Activated T-cell treated with anti-CD3 and anti-CD28 coated beads, Interleukin-2, amount 50 U/mL, for 24 hours (primary cell): ENCODE measurements at regions not wholly inside any gene's neighbourhood (a gene's known extent, or its start where the extent isn't known, plus 50 kb on each side); places are given as distances from the start of the nearest gene placed in this dataset.
"Not testable (repeated sequence)": the region's sequence is repeated elsewhere in the genome, so short reads cannot be mapped to it uniquely, and the experiment has no call there.

Source experiments
- DNase-seq: peaks from one replicate; pipeline ENCODE4 v3.0.0-alpha.2; 2020
- H3K27ac Mint-ChIP-seq: 2 replicates; pipeline ENCODE4 v1.8.0; 2020; ENCODE audit warnings: mild to moderate bottlenecking, mixed read lengths
- H3K27me3 Mint-ChIP-seq: 2 replicates; pipeline ENCODE4 v1.8.0; 2020; ENCODE audit warnings: mixed read lengths
- H3K36me3 Mint-ChIP-seq: 2 replicates; pipeline ENCODE4 v1.8.0; 2020; ENCODE audit warnings: low read depth, mixed read lengths
- H3K4me1 Mint-ChIP-seq: 2 replicates; pipeline ENCODE4 v1.8.0; 2020; ENCODE audit warnings: low read depth, mixed read lengths
- H3K4me3 Mint-ChIP-seq: 2 replicates; pipeline ENCODE4 v1.8.0; 2020; ENCODE audit warnings: mild to moderate bottlenecking, moderate library complexity, mixed read lengths
- H3K9me3 Mint-ChIP-seq: 2 replicates; pipeline ENCODE4 v1.8.0; 2020; ENCODE audit warnings: mixed read lengths

GRCh38 chrX:106220177-106220576, 52.1 kb downstream of the PWWP3B start:
- H3K4me1 Mint-ChIP-seq = no peaks in the 10 kb centered on the region

GRCh38 chrX:106243376-106243775, 75.3 kb downstream of the PWWP3B start:
- H3K36me3 Mint-ChIP-seq = no peaks in the 10 kb centered on the region
- no peak for DNase-seq
- H3K9me3 Mint-ChIP-seq = no peaks in the 10 kb centered on the region
- H3K4me1 Mint-ChIP-seq = no peaks in the 10 kb centered on the region
- no peak overlapping the region for H3K27ac Mint-ChIP-seq
- H3K27me3 Mint-ChIP-seq = peaks cover 4% of the 10 kb centered on the region
- no peak overlapping the region for H3K4me3 Mint-ChIP-seq

More at GRCh38 chrX:106220177-106220576, 52.1 kb downstream of the PWWP3B start:
- H3K4me3 Mint-ChIP-seq = no peak overlapping the region
- peaks cover 22% of the 10 kb centered on the region for H3K27me3 Mint-ChIP-seq
- H3K27ac Mint-ChIP-seq = no peak overlapping the region
- no peaks in the 10 kb centered on the region for H3K9me3 Mint-ChIP-seq
- DNase-seq = no peak
- H3K36me3 Mint-ChIP-seq = no peaks in the 10 kb centered on the region

GRCh38 chrX:106246511-106246910, 78.4 kb downstream of the PWWP3B start:
- Mint-ChIP-seq H3K9me3 (no peaks in the 10 kb centered on the region), H3K4me3 (no peak overlapping the region), H3K36me3 (no peaks in the 10 kb centered on the region), H3K27me3 (peaks cover 3% of the 10 kb centered on the region), H3K4me1 (no peaks in the 10 kb centered on the region), H3K27ac (no peak overlapping the region)
- DNase-seq = no peak

DNA sequence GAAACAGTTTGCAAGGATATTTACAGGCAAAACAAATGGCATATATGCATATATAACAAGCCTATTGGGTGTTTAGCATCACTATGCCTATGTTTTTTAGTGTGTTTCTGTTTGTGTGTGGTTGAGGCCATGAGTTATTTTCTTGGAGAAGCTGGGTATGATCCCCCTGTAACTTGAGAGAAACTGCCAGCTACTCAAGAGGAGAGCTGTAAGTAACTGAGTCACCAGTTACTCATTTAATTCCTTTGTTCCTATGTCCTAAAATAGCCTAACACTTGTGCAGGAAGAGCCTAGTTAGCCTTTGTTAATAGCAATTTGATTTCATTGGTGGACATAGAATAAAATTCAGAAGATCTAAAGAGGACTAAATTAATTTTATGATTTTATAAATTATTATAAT, 79.1 kb downstream of the PWWP3B start:
- Mint-ChIP-seq H3K4me3 (no peak overlapping the region), H3K27ac (no peak overlapping the region), H3K27me3 (peaks cover 3% of the 10 kb centered on the region), H3K4me1 (no peaks in the 10 kb centered on the region), H3K9me3 (no peaks in the 10 kb centered on the region), H3K36me3 (no peaks in the 10 kb centered on the region)
- no peak for DNase-seq

GRCh38 chrX:106249706-106250379, 81.7 kb downstream of the PWWP3B start:
- Mint-ChIP-seq H3K4me1 (no peaks in the 10 kb centered on the region), H3K4me3 (no peak overlapping the region), H3K27ac (no peak overlapping the region), H3K9me3 (no peaks in the 10 kb centered on the region), H3K36me3 (no peaks in the 10 kb centered on the region), H3K27me3 (peaks cover 3% of the 10 kb centered on the region)
- no peak for DNase-seq

- peaks cover 15% of the 10 kb centered on the region for H3K27me3 Mint-ChIP-seq
- H3K4me1 Mint-ChIP-seq = no peaks in the 10 kb centered on the region
- no peaks in the 10 kb centered on the region for H3K36me3 Mint-ChIP-seq
- no peaks in the 10 kb centered on the region for H3K9me3 Mint-ChIP-seq
- no peak overlapping the region for H3K4me3 Mint-ChIP-seq
- no peak overlapping the region for H3K27ac Mint-ChIP-seq
- DNase-seq = no peak
Measured at GRCh38 chrX:106263817-106264216, 95.7 kb downstream of the PWWP3B start.

DNA sequence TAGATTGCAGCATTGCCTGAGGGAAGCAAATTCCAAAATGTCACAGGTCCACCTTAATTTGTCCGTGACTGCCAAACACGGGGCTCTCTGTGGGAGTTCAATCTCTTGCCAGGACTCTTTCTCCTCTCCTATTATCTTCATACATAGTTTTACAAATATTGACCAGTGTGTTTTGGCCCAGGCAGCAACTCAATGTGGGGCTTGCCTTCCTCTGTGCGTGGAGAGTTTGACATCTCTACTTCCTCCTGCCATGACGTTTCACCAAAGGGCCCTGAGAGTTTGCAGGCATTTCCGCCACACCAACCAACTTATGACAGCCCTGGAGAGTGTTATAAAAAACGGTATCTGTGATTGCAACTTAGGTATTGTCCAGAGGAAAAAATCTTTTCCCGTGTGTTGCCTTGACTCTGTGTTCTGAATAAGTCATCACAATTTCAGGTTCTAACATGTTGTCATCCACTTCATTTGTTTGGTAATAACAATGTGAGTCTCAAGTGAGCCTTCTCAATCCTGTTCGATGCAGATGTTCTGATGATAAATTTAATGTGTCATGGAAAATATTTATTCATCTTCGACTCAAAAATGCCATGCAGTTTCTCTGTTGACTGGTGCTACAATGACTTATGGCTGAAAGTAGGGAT, 106.0 kb downstream of the PWWP3B start:
- H3K9me3 Mint-ChIP-seq, H3K36me3 Mint-ChIP-seq, H3K4me3 Mint-ChIP-seq, H3K27me3 Mint-ChIP-seq, DNase-seq, H3K4me1 Mint-ChIP-seq, H3K27ac Mint-ChIP-seq: not testable (repeated sequence)

DNA sequence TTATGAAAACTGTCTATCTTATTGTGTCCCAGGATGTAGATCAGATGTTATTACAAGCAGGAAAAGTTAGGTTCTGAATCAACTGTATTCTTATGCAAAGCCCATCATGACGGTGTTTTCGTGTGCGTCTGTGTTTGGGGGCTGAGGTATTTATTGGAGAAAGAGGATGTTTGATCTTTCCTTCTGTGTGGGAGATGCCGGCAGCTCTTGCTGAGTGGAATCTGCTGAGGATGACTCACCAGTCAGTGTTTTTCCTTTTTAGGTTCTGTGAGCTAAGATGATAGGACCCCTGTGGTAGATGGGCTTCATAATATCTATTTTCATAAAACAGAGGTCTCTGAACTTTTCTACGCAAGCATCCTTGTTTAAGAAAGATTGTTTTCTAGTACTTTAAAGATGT, 107.1 kb downstream of the PWWP3B start:
- not testable (repeated sequence) for H3K4me1 Mint-ChIP-seq, DNase-seq, H3K4me3 Mint-ChIP-seq, H3K36me3 Mint-ChIP-seq, H3K27me3 Mint-ChIP-seq, H3K27ac Mint-ChIP-seq, H3K9me3 Mint-ChIP-seq

- H3K4me3 Mint-ChIP-seq = no peak overlapping the region
- no peak for DNase-seq
- H3K36me3 Mint-ChIP-seq = no peaks in the 10 kb centered on the region
- H3K27me3 Mint-ChIP-seq = peaks cover 35% of the 10 kb centered on the region
- H3K4me1 Mint-ChIP-seq = no peaks in the 10 kb centered on the region
- no peaks in the 10 kb centered on the region for H3K9me3 Mint-ChIP-seq
- H3K27ac Mint-ChIP-seq = no peak overlapping the region
Measured at GRCh38 chrX:106278951-106279350, 110.8 kb downstream of the PWWP3B start.

GRCh38 chrX:106281383-106281782, 113.3 kb downstream of the PWWP3B start:
- Mint-ChIP-seq H3K4me3 (no peak overlapping the region), H3K36me3 (no peaks in the 10 kb centered on the region), H3K27me3 (peaks cover 49% of the 10 kb centered on the region), H3K9me3 (no peaks in the 10 kb centered on the region), H3K27ac (no peak overlapping the region), H3K4me1 (no peaks in the 10 kb centered on the region)
- no peak for DNase-seq

DNA sequence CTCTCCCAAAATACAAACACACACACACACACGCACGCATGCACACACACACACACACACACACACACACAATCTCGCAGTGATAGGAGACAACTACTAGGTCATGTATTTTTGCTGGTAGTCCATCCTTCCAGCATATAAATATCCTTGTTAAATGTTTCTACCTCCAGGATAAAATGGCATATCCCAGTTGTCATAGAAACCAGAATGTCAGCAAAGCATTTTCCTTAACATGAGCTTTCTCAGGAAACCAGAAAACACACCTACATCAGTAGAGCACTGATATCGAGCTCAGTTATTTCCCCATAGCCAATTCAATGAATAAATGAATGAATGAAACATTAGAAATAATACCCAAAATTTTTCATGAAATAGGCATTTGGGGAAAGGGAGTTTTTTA, 115.7 kb downstream of the PWWP3B start:
- H3K4me1 Mint-ChIP-seq = no peaks in the 10 kb centered on the region
- H3K4me3 Mint-ChIP-seq = no peak overlapping the region
- H3K36me3 Mint-ChIP-seq = no peaks in the 10 kb centered on the region
- H3K27ac Mint-ChIP-seq = no peak overlapping the region
- H3K9me3 Mint-ChIP-seq = no peaks in the 10 kb centered on the region
- DNase-seq = no peak
- H3K27me3 Mint-ChIP-seq = peaks cover 46% of the 10 kb centered on the region

DNA sequence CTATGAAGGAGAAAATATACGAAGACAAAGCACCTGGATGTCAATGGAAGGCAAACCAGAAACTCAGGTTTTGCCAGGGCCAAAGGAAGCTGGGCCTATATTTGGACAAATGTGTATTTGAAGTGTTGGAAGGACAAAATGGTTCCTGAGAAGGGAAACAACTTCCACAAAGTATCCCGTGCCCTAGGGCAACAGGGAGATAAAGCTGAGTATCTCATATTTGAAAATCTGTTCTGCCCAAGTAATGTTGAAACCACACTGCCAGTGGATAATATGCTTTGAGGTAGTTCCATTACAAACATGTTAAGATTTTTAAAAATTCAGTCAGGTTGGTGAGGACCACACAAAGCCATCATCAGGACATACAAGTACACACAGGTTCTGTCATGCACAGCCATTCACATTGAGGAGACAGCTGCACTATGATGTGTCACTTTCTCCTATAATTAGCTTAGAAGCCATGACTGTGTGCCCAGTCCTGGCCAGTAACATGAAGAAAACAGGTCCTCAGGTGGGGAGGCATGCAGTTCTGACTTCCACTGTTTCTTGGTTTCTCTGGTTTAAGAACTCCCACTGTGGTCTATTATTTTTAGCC, 116.4 kb downstream of the PWWP3B start:
- Mint-ChIP-seq H3K27me3 (peaks cover 42% of the 10 kb centered on the region), H3K4me3 (no peak overlapping the region), H3K27ac (no peak overlapping the region), H3K4me1 (no peaks in the 10 kb centered on the region), H3K9me3 (no peaks in the 10 kb centered on the region), H3K36me3 (no peaks in the 10 kb centered on the region)
- no peak for DNase-seq

DNA sequence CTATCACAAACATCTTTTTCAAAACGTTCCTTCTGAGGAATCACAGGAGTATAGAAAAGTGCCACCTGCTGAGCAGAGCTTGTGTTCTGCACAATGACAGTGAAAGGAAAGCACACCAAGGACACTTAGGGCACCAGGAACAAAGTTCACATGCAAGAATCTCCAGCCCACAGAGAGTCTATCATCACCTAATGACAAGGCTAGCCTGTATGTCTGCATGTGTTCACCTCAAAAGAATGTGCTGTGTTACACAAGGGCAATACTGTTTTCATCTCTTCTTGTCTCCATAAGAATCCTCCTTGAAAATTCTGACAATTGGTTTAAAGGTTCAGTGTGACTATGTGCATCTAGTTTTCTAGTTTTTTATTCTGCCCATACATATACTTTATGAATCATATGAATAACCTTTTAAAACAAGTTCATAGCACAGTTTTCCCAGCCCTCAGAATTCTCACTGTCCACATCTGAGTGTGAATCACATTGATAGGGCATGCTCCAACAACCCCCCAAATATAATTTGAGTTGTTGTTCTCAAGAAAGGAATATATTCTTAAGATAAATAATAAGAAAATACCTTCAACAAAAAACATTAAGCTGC, 118.0 kb downstream of the PWWP3B start:
- H3K27ac Mint-ChIP-seq = no peak overlapping the region
- H3K27me3 Mint-ChIP-seq = peaks cover 30% of the 10 kb centered on the region
- H3K4me3 Mint-ChIP-seq = no peak overlapping the region
- H3K36me3 Mint-ChIP-seq = no peaks in the 10 kb centered on the region
- no peak for DNase-seq
- H3K9me3 Mint-ChIP-seq = no peaks in the 10 kb centered on the region
- no peaks in the 10 kb centered on the region for H3K4me1 Mint-ChIP-seq

- not testable (repeated sequence) for DNase-seq, H3K4me1 Mint-ChIP-seq, H3K4me3 Mint-ChIP-seq, H3K27me3 Mint-ChIP-seq, H3K9me3 Mint-ChIP-seq, H3K27ac Mint-ChIP-seq, H3K36me3 Mint-ChIP-seq
Measured at GRCh38 chrX:106290778-106291177, 122.7 kb downstream of the PWWP3B start.

GRCh38 chrX:106291779-106292390, 123.8 kb downstream of the PWWP3B start:
- H3K4me1 Mint-ChIP-seq, H3K27me3 Mint-ChIP-seq, H3K9me3 Mint-ChIP-seq, H3K36me3 Mint-ChIP-seq, DNase-seq, H3K4me3 Mint-ChIP-seq, H3K27ac Mint-ChIP-seq: not testable (repeated sequence)
